Activated CD4-positive, alpha-beta T cell treated with anti-CD3 and anti-CD28 coated beads, Interleukin-2, Interleukin-4, amounts not matched to agents 100 ng/mL and 50 ng/mL, durations not matched to agents 16 hours and 8 hours (primary cell): ENCODE measurements at regions not wholly inside any gene's neighbourhood (a gene's known extent, or its start where the extent isn't known, plus 50 kb on each side); places are given as distances from the start of the nearest gene placed in this dataset.

Experiments
- DNase-seq: peaks from one replicate; pipeline ENCODE4 v3.0.0-alpha.2; 2020; ENCODE audit warnings: low spot score

- DNase-seq: no peak
Measured at GRCh38 chr5:171684169-171684568, 101.4 kb upstream of the SMIM23 start.

- DNase-seq: no peak
Measured at GRCh38 chr5:171688696-171689495, 96.7 kb upstream of the SMIM23 start.

GRCh38 chr5:171689853-171690417 is 95.7 kb upstream of the SMIM23 start:
- DNase-seq: no peak

GRCh38 chr5:171692107-171692506 is 93.5 kb upstream of the SMIM23 start:
- DNase-seq: no peak

GRCh38 chr5:171692936-171693335 is 92.7 kb upstream of the SMIM23 start:
- DNase-seq: no peak

- no peak for DNase-seq
Measured at GRCh38 chr5:171693412-171693811, 92.2 kb upstream of the SMIM23 start.

GRCh38 chr5:171695804-171696203 is 89.8 kb upstream of the SMIM23 start:
- no peak for DNase-seq

GRCh38 chr5:171697221-171698102 is 88.2 kb upstream of the SMIM23 start:
- no peak for DNase-seq

- DNase-seq: no peak
Measured at GRCh38 chr5:171700318-171700912, 85.2 kb upstream of the SMIM23 start.

GRCh38 chr5:171701100-171701541 is 84.5 kb upstream of the SMIM23 start:
- no peak for DNase-seq

- no peak for DNase-seq
Measured at GRCh38 chr5:171702135-171702770, 83.4 kb upstream of the SMIM23 start.

- no peak for DNase-seq
Measured at GRCh38 chr5:171703146-171703545, 82.5 kb upstream of the SMIM23 start.

GRCh38 chr5:171705036-171705435 is 80.6 kb upstream of the SMIM23 start:
- no peak for DNase-seq

GRCh38 chr5:171705830-171706468 is 79.7 kb upstream of the SMIM23 start:
- no peak for DNase-seq

GRCh38 chr5:171706736-171707441 is 78.7 kb upstream of the SMIM23 start:
- DNase-seq: no peak

- no peak for DNase-seq
Measured at GRCh38 chr5:171707442-171707792, 78.2 kb upstream of the SMIM23 start.

- no peak for DNase-seq
Measured at GRCh38 chr5:171709930-171710329, 75.7 kb upstream of the SMIM23 start.

- no peak for DNase-seq
Measured at GRCh38 chr5:171710451-171711024, 75.1 kb upstream of the SMIM23 start.

- DNase-seq: no peak
Measured at GRCh38 chr5:171711571-171711970, 74.0 kb upstream of the SMIM23 start.

- no peak for DNase-seq
Measured at GRCh38 chr5:171712616-171713015, 73.0 kb upstream of the SMIM23 start.
